DND-41 (cell line): ENCODE measurements at regions not wholly inside any gene's neighbourhood (a gene's known extent, or its start where the extent isn't known, plus 50 kb on each side); places are given as distances from the start of the nearest gene placed in this dataset.

Source experiments
- CTCF ChIP-seq: IDR thresholded peaks from 2 replicates; pipeline ENCODE4 v1.5.1; 2012; ENCODE audit warnings: borderline replicate concordance, low read length, moderate library complexity, mild to moderate bottlenecking; ENCODE audit not compliant: poor library complexity, severe bottlenecking; ENCODE audit errors: extremely low read depth
- EZH2 ChIP-seq: IDR thresholded peaks from 3 replicates; pipeline ENCODE4 v1.6.1; 2012; ENCODE audit warnings: borderline replicate concordance, low read depth, mild to moderate bottlenecking, moderate library complexity, low read length, inconsistent platforms; ENCODE audit not compliant: severe bottlenecking

DNA sequence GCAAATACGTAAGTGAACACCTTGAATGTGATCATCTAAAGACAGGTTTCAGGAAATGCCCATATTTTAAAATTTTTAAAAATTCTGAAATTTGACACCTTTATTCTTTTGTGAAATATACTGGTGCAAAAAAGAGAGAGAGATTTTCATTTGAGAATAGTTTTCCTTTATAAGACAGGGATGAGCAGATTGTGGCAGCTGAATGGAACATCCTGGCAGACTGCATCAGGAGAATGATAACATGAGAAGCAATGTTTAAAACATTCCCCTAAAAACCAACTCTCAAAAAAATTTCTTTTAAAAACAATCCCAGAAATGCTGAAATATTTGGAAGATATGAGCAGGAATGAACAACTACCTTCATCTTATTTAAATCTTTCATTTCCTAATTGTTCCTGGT lies 744.8 kb upstream of the ID2 start:
- TF ChIP-seq CTCF: no peak
- TF ChIP-seq EZH2: no peak
